Suprapubic skin (tissue), 3 donors: ENCODE measurements at regions not wholly inside any gene's neighbourhood (a gene's known extent, or its start where the extent isn't known, plus 50 kb on each side); places are given as distances from the start of the nearest gene placed in this dataset.

ENCODE experiments used
- CTCF ChIP-seq, 2 donors: fragments of 200-600 bp in 1 of 2; fragments of 450-650 bp in 1 of 2; sonication (generic) in 1 of 2; IDR thresholded peaks; one replicate each; pipeline ENCODE4 v1.5.1; 2016 to 2019; ENCODE audit warnings: antibody characterized with exemption in 2 of 2, mild to moderate bottlenecking in 1 of 2, moderate library complexity in 1 of 2
- POLR2AphosphoS5 ChIP-seq, 3 donors: sonication (generic); formaldehyde crosslinking; IDR thresholded peaks; one replicate each; pipeline ENCODE4 v1.6.1; 2017; ENCODE audit warnings: antibody characterized with exemption in 3 of 3

GRCh38 chr20:48544402-48545339 is 283.1 kb downstream of the PREX1 start:
- no peak for TF ChIP-seq POLR2AphosphoS5 (IDR thresholded peaks at IDR 0.05)
- TF ChIP-seq CTCF (IDR thresholded peaks at IDR 0.05), result no peak
